ENCODE measurements at regions not wholly inside any gene's neighbourhood (a gene's known extent, or its start where the extent isn't known, plus 50 kb on each side); places are given as distances from the start of the nearest gene placed in this dataset.

DNA sequence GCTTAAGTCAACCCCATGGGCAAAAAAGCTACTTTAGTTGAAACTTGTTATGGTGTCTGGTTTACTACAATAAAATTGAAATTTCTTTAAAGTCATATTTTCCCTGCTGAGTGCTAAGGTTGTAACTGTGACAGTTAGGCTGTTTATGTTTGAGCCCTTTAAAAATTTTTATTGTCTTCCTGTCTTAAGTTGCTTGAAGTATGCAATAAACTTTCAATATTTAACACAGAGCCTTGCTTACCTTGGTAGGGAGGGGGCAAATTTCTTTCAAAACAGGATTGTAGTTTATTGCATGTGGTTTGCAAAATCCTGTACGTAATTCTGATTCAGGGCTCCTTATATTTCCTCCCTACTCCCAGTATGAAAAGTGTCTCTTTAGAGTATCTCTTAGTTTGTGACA lies 465.5 kb upstream of the ACTBL2 start:
- TF ChIP-seq EP300 (IDR thresholded peaks at IDR 0.05) = no peak
- TF ChIP-seq, protein P1, sequence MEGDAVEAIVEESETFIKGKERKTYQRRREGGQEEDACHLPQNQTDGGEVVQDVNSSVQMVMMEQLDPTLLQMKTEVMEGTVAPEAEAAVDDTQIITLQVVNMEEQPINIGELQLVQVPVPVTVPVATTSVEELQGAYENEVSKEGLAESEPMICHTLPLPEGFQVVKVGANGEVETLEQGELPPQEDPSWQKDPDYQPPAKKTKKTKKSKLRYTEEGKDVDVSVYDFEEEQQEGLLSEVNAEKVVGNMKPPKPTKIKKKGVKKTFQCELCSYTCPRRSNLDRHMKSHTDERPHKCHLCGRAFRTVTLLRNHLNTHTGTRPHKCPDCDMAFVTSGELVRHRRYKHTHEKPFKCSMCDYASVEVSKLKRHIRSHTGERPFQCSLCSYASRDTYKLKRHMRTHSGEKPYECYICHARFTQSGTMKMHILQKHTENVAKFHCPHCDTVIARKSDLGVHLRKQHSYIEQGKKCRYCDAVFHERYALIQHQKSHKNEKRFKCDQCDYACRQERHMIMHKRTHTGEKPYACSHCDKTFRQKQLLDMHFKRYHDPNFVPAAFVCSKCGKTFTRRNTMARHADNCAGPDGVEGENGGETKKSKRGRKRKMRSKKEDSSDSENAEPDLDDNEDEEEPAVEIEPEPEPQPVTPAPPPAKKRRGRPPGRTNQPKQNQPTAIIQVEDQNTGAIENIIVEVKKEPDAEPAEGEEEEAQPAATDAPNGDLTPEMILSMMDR (IDR thresholded peaks at IDR 0.05) = no peak
- no peak for TF ChIP-seq POLR2A (IDR thresholded peaks at IDR 0.05)
- WGBS, 3 donors = 43 to 95% (median 83%) methylated on average over 1 of the region's 1 CpG
- intact Hi-C loops (cut with DNase I) = no loop called here

DNA sequence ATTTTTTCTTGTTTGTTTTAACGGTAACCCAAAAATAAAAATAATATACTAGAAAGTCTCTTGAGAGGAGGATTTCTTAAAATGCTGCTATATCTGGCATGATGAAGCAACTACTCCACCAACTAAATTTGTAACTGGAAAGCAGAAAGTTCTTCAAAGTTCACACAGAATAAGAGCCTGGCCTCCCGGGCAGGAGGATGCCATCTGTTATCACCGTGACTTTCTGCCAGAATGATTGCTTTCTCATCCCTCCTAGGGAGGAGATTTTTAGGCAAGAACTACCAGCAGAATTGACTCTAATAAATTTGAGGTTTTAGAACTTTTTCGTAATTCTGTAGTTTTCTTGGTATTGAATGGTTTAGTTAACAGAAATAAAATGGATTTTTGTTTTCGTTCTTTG lies 464.6 kb upstream of the ACTBL2 start:
- H3K9me3 ChIP-seq = no peaks in the 10 kb centered on the region
- H3K4me1 ChIP-seq (ENCODE audit: insufficient read depth) = no peaks in the 10 kb centered on the region
- no peaks in the 10 kb centered on the region for H3K36me3 ChIP-seq
- WGBS, 3 donors = 47 to 56% (median 47%) methylated on average over 5 of the region's 5 CpGs
- H3K27ac ChIP-seq = no peak overlapping the region
- H3K27me3 ChIP-seq = no peaks in the 10 kb centered on the region
- H3K4me3 ChIP-seq = no peak overlapping the region
- DNase-seq = no peak
- intact Hi-C loops (cut with DNase I) = no loop called here
- TF ChIP-seq POLR2A (IDR thresholded peaks at IDR 0.05) (no peak), EP300 (IDR thresholded peaks at IDR 0.05) (no peak)
- TF ChIP-seq, protein P1 (IDR thresholded peaks at IDR 0.05) = no peak

More for the DNA sequence above, 465.5 kb upstream of the ACTBL2 start:
- Histone ChIP-seq H3K36me3 (no peaks in the 10 kb centered on the region), H3K27ac (no peak overlapping the region), H3K4me1 (ENCODE audit: insufficient read depth) (no peaks in the 10 kb centered on the region), H3K27me3 (no peaks in the 10 kb centered on the region), H3K9me3 (no peaks in the 10 kb centered on the region), H3K4me3 (no peak overlapping the region)
- DNase-seq = no peak

GRCh38 chr5:57940879-57941278 lies 458.3 kb upstream of the ACTBL2 start:
- H3K4me1 ChIP-seq (ENCODE audit: insufficient read depth) = peaks cover 2% of the 10 kb centered on the region
- 94 to 97% (median 96%) methylated on average over 3 of the region's 3 CpGs for WGBS, 3 donors
- no peaks in the 10 kb centered on the region for H3K9me3 ChIP-seq
- H3K4me3 ChIP-seq = no peak overlapping the region
- TF ChIP-seq POLR2A (IDR thresholded peaks at IDR 0.05) (no peak), EP300 (IDR thresholded peaks at IDR 0.05) (no peak)
- TF ChIP-seq, protein P1 (IDR thresholded peaks at IDR 0.05) = no peak
- no peaks in the 10 kb centered on the region for H3K27me3 ChIP-seq
- H3K27ac ChIP-seq = no peak overlapping the region
- no peaks in the 10 kb centered on the region for H3K36me3 ChIP-seq
- no peak for DNase-seq
- intact Hi-C loops (cut with DNase I) = no loop called here

DNA sequence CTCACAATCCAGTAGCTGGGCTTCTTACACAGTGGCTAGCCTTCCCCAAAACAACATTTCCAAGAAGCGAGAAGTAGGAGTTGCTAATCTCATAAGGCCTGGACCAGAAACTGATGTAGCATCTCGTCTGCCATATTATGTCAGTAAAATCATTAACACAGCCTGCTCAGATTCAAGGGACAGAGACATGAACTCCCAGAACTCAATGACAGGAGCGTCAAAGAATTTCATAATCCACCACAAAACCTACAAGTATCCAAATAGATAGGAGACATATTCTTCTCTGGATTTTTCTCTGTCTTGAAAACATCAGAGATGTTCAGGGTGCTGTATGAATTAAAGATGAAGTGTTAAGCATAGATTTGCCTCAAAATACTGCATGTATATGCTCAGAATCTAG lies 457.6 kb upstream of the ACTBL2 start:
- H3K4me3 ChIP-seq = no peak overlapping the region
- 87 to 99% (median 97%) methylated on average over 3 of the region's 3 CpGs for WGBS, 3 donors

More for the DNA sequence above, 457.6 kb upstream of the ACTBL2 start:
- Histone ChIP-seq H3K27ac (no peak overlapping the region), H3K27me3 (no peaks in the 10 kb centered on the region), H3K9me3 (no peaks in the 10 kb centered on the region), H3K36me3 (no peaks in the 10 kb centered on the region), H3K4me1 (ENCODE audit: insufficient read depth) (peaks cover 2% of the 10 kb centered on the region)
- intact Hi-C loops (cut with DNase I) = no loop called here
- DNase-seq = no peak
- TF ChIP-seq POLR2A (IDR thresholded peaks at IDR 0.05) (no peak), EP300 (IDR thresholded peaks at IDR 0.05) (no peak)
- TF ChIP-seq, protein P1 (IDR thresholded peaks at IDR 0.05) = no peak

All from ovary (tissue), 7 donors.